ENCODE measurements at regions not wholly inside any gene's neighbourhood (a gene's known extent, or its start where the extent isn't known, plus 50 kb on each side); places are given as distances from the start of the nearest gene placed in this dataset.

DNA sequence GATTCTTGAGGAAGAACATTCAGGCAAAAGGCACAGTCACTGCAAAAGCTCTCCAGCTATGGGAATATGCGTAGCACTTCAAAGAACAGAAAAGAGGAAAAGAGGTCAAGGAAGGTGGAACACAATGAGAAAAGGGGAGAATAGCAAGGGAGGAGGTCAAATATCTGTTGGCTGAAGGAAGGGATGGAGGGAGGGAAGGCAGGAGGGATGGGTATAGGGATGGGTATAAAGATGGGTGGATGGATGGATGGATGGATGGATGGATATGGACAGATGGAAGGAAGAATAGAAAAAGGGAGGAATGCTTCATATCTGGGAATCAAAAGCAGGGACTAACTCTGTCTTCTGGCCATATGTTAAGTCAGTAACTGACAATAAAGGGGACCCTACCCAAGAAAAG is 164.2 kb upstream of the TOP1 start:
- no TSS peak for BruUV-seq (replicated peaks)
- no peaks in the 10 kb centered on the region for H3K36me3 Mint-ChIP-seq (ENCODE audit: insufficient read depth, unreplicated experiment)
- H3K4me1 Mint-ChIP-seq (ENCODE audit: low read depth, unreplicated experiment) = no peaks in the 10 kb centered on the region
- H3K9me3 Mint-ChIP-seq (ENCODE audit: low read depth, unreplicated experiment) = no peaks in the 10 kb centered on the region
- H3K4me3 Mint-ChIP-seq (ENCODE audit: low read depth, unreplicated experiment) = no peak overlapping the region
- no peak for DNase-seq
- intact Hi-C loops (cut with micrococcal nuclease; ENCODE audit: unreplicated experiment) = no loop called here
- no peak overlapping the region for H3K27ac Mint-ChIP-seq (ENCODE audit: unreplicated experiment)
- CTCF ChIA-PET = no interaction called here
- peaks cover 80% of the 10 kb centered on the region for H3K27me3 Mint-ChIP-seq (ENCODE audit: unreplicated experiment)
- TF ChIP-seq, protein P1, sequence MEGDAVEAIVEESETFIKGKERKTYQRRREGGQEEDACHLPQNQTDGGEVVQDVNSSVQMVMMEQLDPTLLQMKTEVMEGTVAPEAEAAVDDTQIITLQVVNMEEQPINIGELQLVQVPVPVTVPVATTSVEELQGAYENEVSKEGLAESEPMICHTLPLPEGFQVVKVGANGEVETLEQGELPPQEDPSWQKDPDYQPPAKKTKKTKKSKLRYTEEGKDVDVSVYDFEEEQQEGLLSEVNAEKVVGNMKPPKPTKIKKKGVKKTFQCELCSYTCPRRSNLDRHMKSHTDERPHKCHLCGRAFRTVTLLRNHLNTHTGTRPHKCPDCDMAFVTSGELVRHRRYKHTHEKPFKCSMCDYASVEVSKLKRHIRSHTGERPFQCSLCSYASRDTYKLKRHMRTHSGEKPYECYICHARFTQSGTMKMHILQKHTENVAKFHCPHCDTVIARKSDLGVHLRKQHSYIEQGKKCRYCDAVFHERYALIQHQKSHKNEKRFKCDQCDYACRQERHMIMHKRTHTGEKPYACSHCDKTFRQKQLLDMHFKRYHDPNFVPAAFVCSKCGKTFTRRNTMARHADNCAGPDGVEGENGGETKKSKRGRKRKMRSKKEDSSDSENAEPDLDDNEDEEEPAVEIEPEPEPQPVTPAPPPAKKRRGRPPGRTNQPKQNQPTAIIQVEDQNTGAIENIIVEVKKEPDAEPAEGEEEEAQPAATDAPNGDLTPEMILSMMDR (IDR thresholded peaks at IDR 0.05; ENCODE audit: unreplicated experiment) = no peak

DNA sequence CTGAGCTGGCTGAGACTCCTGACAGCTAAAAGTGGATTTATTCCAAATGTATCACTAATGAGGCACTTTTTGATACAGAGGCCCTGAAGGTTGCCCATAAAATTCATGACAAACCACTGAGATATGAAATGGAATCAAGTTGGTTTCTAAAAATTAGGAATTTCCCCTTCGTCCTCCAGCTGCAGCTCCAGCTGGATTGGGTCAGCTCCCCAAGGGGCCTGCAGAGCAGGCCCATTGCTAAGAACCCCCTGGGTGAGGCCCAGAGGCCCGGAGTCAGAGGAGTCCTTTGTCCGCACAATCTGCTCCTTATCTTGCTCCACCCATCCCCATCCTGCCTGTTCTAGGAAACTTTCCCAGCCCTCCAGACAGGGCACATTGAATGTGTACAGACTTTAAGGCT is 163.5 kb upstream of the TOP1 start:
- intact Hi-C loops (cut with micrococcal nuclease; ENCODE audit: unreplicated experiment) = no loop called here
- no TSS peak for BruUV-seq (replicated peaks)
- CTCF ChIA-PET = no interaction called here
- no peak for DNase-seq
- Mint-ChIP-seq H3K36me3 (ENCODE audit: insufficient read depth, unreplicated experiment) (no peaks in the 10 kb centered on the region), H3K27me3 (ENCODE audit: unreplicated experiment) (peaks cover 73% of the 10 kb centered on the region), H3K9me3 (ENCODE audit: low read depth, unreplicated experiment) (no peaks in the 10 kb centered on the region), H3K4me1 (ENCODE audit: low read depth, unreplicated experiment) (no peaks in the 10 kb centered on the region), H3K27ac (ENCODE audit: unreplicated experiment) (no peak overlapping the region), H3K4me3 (ENCODE audit: low read depth, unreplicated experiment) (no peak overlapping the region)
- TF ChIP-seq, protein P1 (IDR thresholded peaks at IDR 0.05; ENCODE audit: unreplicated experiment) = no peak

DNA sequence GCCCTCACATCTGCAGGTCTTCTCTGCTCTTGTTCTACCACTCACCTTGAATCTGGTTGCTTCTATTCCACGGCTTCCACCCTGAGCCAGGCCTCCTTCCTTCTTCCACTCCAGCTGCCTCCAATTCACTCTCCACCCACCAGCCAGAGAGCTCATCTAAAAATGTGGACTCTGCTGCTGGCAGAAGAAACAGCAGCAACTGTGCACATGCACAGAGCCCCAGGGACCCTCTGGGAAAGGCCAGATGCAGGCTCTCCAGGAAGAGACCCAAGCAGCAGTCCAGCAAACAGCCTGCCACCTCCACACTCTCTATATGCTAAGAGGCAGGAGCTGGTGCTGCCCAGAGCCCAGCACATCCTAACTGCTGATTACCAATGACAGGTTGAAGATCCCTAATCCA is 162.6 kb upstream of the TOP1 start:
- H3K4me3 Mint-ChIP-seq (ENCODE audit: low read depth, unreplicated experiment) = no peak overlapping the region
- CTCF ChIA-PET = no interaction called here
- H3K27ac Mint-ChIP-seq (ENCODE audit: unreplicated experiment) = no peak overlapping the region
- TF ChIP-seq, protein P1 (IDR thresholded peaks at IDR 0.05; ENCODE audit: unreplicated experiment) = no peak
- no TSS peak for BruUV-seq (replicated peaks)
- H3K36me3 Mint-ChIP-seq (ENCODE audit: insufficient read depth, unreplicated experiment) = no peaks in the 10 kb centered on the region
- DNase-seq = no peak
- intact Hi-C loops (cut with micrococcal nuclease; ENCODE audit: unreplicated experiment) = no loop called here
- peaks cover 76% of the 10 kb centered on the region for H3K27me3 Mint-ChIP-seq (ENCODE audit: unreplicated experiment)
- H3K9me3 Mint-ChIP-seq (ENCODE audit: low read depth, unreplicated experiment) = no peaks in the 10 kb centered on the region
- H3K4me1 Mint-ChIP-seq (ENCODE audit: low read depth, unreplicated experiment) = no peaks in the 10 kb centered on the region

DNA sequence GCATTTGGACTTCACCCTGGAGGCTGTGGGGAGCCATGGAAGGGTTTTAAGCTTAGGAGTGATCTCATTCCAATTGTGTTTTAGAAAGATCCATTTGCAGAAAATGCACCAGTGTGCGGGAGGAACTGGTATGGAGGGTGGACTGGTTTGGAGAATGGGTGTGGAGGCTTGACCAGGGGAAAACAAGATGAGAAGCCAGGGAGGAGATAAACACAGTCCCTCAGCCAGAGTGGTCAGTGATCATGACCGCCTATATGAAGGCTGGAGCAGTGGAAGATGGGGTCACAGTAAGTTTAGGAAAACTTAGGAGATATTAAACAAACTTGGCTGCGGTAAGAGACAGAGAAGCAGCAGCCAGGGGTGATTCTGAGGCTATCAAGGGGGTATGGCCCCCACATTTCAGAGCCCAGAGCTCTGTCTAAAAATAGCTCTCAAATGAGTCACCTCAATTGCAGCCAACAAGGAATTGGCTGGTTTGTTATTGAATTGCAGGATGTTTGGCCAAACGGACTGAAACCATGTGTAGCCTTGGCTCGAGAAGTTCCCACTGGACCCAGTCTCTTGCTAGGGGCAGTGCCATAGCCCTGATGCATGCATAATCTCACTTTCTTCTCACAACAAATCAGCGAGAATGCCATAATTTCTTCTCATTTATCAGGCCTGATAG is 159.9 kb upstream of the TOP1 start:
- no peak overlapping the region for H3K4me3 Mint-ChIP-seq (ENCODE audit: low read depth, unreplicated experiment)
- intact Hi-C loops (cut with micrococcal nuclease; ENCODE audit: unreplicated experiment) = no loop called here
- H3K36me3 Mint-ChIP-seq (ENCODE audit: insufficient read depth, unreplicated experiment) = no peaks in the 10 kb centered on the region
- no peaks in the 10 kb centered on the region for H3K4me1 Mint-ChIP-seq (ENCODE audit: low read depth, unreplicated experiment)
- H3K27me3 Mint-ChIP-seq (ENCODE audit: unreplicated experiment) = peaks cover 77% of the 10 kb centered on the region
- CTCF ChIA-PET = no interaction called here
- no TSS peak for BruUV-seq (replicated peaks)
- no peak for DNase-seq
- TF ChIP-seq, protein P1 (IDR thresholded peaks at IDR 0.05; ENCODE audit: unreplicated experiment) = no peak
- H3K9me3 Mint-ChIP-seq (ENCODE audit: low read depth, unreplicated experiment) = no peaks in the 10 kb centered on the region
- no peak overlapping the region for H3K27ac Mint-ChIP-seq (ENCODE audit: unreplicated experiment)

Data from Calu3 (cell line).